Keratinocyte (primary cell): ENCODE measurements at regions not wholly inside any gene's neighbourhood (a gene's known extent, or its start where the extent isn't known, plus 50 kb on each side); places are given as distances from the start of the nearest gene placed in this dataset.

Experiments
- DNase-seq: peaks from one replicate; pipeline ENCODE4 v3.0.0-alpha.2; 2011; ENCODE audit warnings: low read depth, missing footprints, low spot score
- FAIRE-seq: peaks from 2 replicates; lab custom pipeline; 2011; peaks lifted over from hg19 to GRCh38; lab: Jason Lieb, UNC
- H2AFZ ChIP-seq: 2 replicates; pipeline ENCODE4 v1.6.0; 2012; ENCODE audit warnings: low read length, control low read depth, inconsistent platforms; ENCODE audit not compliant: control insufficient read depth
- H3K27ac ChIP-seq: 2 replicates; pipeline ENCODE4 v1.5.1; 2011; ENCODE audit warnings: low read length; ENCODE audit not compliant: control insufficient read depth, insufficient read depth
- H3K27me3 ChIP-seq: 3 replicates; pipeline ENCODE4 v1.6.0; 2011; ENCODE audit warnings: low read length; ENCODE audit not compliant: control insufficient read depth, insufficient read depth; ENCODE audit errors: extremely low read depth
- H3K36me3 ChIP-seq, 2 experiments: 2 replicates in 1 of 2; 3 replicates in 1 of 2; pipeline ENCODE4 v1.5.1; 2011; ENCODE audit warnings: low read length in 2 of 2, mild to moderate bottlenecking in 1 of 2; ENCODE audit not compliant: control insufficient read depth in 2 of 2, insufficient read depth in 2 of 2; ENCODE audit errors: extremely low read depth in 1 of 2
- H3K4me1 ChIP-seq: 3 replicates; pipeline ENCODE4 v1.5.1; 2011; ENCODE audit warnings: low read length; ENCODE audit not compliant: control insufficient read depth, insufficient read depth; ENCODE audit errors: extremely low read depth
- H3K4me2 ChIP-seq: 3 replicates; pipeline ENCODE4 v1.6.0; 2011; ENCODE audit warnings: low read depth, low read length; ENCODE audit not compliant: control insufficient read depth, insufficient read depth; ENCODE audit errors: extremely low read depth
- H3K4me3 ChIP-seq, 3 experiments: fragments of 200-600 bp in 1 of 3; sonication (generic) in 1 of 3; 2 replicates in 2 of 3; 3 replicates in 1 of 3; pipeline ENCODE4 v1.5.1; 2011 to 2016; ENCODE audit warnings: low read length in 3 of 3, mild to moderate bottlenecking in 3 of 3, control low read depth in 2 of 3, inconsistent platforms in 1 of 3, low read depth in 1 of 3, mixed read lengths in 1 of 3, mixed run types in 1 of 3, moderate library complexity in 1 of 3; ENCODE audit not compliant: control insufficient read depth in 2 of 3, insufficient read depth in 2 of 3; ENCODE audit errors: extremely low read depth in 1 of 3
- H3K79me2 ChIP-seq: 2 replicates; pipeline ENCODE4 v1.6.0; 2012; ENCODE audit warnings: low read length; ENCODE audit not compliant: control insufficient read depth, insufficient read depth
- H3K9ac ChIP-seq: 3 replicates; pipeline ENCODE4 v1.6.0; 2011; ENCODE audit warnings: low read length; ENCODE audit not compliant: control insufficient read depth, insufficient read depth; ENCODE audit errors: extremely low read depth
- H3K9me1 ChIP-seq: 3 replicates; pipeline ENCODE4 v1.6.0; 2011; ENCODE audit warnings: low read length; ENCODE audit not compliant: control insufficient read depth, insufficient read depth; ENCODE audit errors: extremely low read depth
- H3K9me3 ChIP-seq: 2 replicates; pipeline ENCODE4 v1.5.1; 2012; ENCODE audit warnings: low read depth, low read length; ENCODE audit not compliant: control insufficient read depth
- H4K20me1 ChIP-seq: 3 replicates; pipeline ENCODE4 v1.6.0; 2011; ENCODE audit warnings: low read length; ENCODE audit not compliant: control insufficient read depth, insufficient read depth; ENCODE audit errors: extremely low read depth
- CTCF ChIP-seq, 3 experiments: IDR thresholded peaks in 1 of 3; conservative IDR thresholded peaks in 1 of 3; optimal IDR thresholded peaks in 1 of 3; 2 replicates in 2 of 3; 3 replicates in 1 of 3; pipeline versions ENCODE3 to v1.5.1; 2011; ENCODE audit warnings: low read length in 3 of 3, mild to moderate bottlenecking in 3 of 3, moderate library complexity in 2 of 3, control low read depth in 1 of 3, inconsistent platforms in 1 of 3; ENCODE audit not compliant: insufficient read depth in 2 of 3; ENCODE audit errors: extremely low read depth in 1 of 3
- EZH2 ChIP-seq: IDR thresholded peaks from one replicate; pipeline ENCODE4 v1.6.1; 2012; ENCODE audit warnings: inconsistent platforms, mild to moderate bottlenecking, low read length, moderate library complexity
- dilution Hi-C: fragments of 300-500 bp; cut with MboI; formaldehyde crosslinking; loops from one replicate; pipeline ENCODE4 v1.7.0; 2020; ENCODE audit warnings: low sequenced_read_pairs; ENCODE audit not compliant: extremely low pct_ligation_motif_present

- no peak for DNase-seq
- no peaks in the 10 kb centered on the region for H3K4me1 ChIP-seq
- H3K9me1 ChIP-seq = no peaks in the 10 kb centered on the region
- no peak overlapping the region for H3K9ac ChIP-seq
- H3K27ac ChIP-seq = no peak overlapping the region
- no peaks in the 10 kb centered on the region for H3K27me3 ChIP-seq
- H4K20me1 ChIP-seq = no peaks in the 10 kb centered on the region
- no peaks in the 10 kb centered on the region for H3K79me2 ChIP-seq
- no peak overlapping the region for H3K4me3 ChIP-seq
- no peak overlapping the region for H2AFZ ChIP-seq
- no peaks in the 10 kb centered on the region for H3K9me3 ChIP-seq
- FAIRE-seq = no peak
- no peaks in the 10 kb centered on the region for H3K36me3 ChIP-seq
- no peak for TF ChIP-seq EZH2
- TF ChIP-seq CTCF (optimal IDR thresholded peaks at IDR 0.05 in 1 of 3, IDR thresholded peaks at IDR 0.05 in 1 of 3, conservative IDR thresholded peaks at IDR 0.05 in 1 of 3; ENCODE audit: extremely low read depth in 1 of 3, insufficient read depth in 2 of 3, low read length in 3 of 3) = no peak
- dilution Hi-C loops = no loop called here
- no peak overlapping the region for H3K4me2 ChIP-seq
These were observed 229.4 kb upstream of the SUCLG2 start for GRCh38 chr3:67883766-67884165.

- dilution Hi-C loops = no loop called here
- Histone ChIP-seq H3K4me3 (no peak overlapping the region), H3K9me3 (no peaks in the 10 kb centered on the region), H3K9me1 (no peaks in the 10 kb centered on the region), H4K20me1 (no peaks in the 10 kb centered on the region), H3K4me2 (no peak overlapping the region), H3K9ac (no peak overlapping the region), H3K27me3 (no peaks in the 10 kb centered on the region), H3K36me3 (no peaks in the 10 kb centered on the region), H3K27ac (no peak overlapping the region), H3K4me1 (no peaks in the 10 kb centered on the region), H3K79me2 (no peaks in the 10 kb centered on the region), H2AFZ (no peak overlapping the region)
- DNase-seq (no peak), FAIRE-seq (no peak)
- TF ChIP-seq EZH2 (no peak), CTCF (optimal IDR thresholded peaks at IDR 0.05 in 1 of 3, IDR thresholded peaks at IDR 0.05 in 1 of 3, conservative IDR thresholded peaks at IDR 0.05 in 1 of 3; ENCODE audit: extremely low read depth in 1 of 3, insufficient read depth in 2 of 3, low read length in 3 of 3) (no peak)
These were observed 228.6 kb upstream of the SUCLG2 start for GRCh38 chr3:67882981-67883380.
